A204.1 (cell line): ENCODE measurements at regions not wholly inside any gene's neighbourhood (a gene's known extent, or its start where the extent isn't known, plus 50 kb on each side); places are given as distances from the start of the nearest gene placed in this dataset.
"Not testable (repeated sequence)": the region's sequence is repeated elsewhere in the genome, so short reads cannot be mapped to it uniquely, and the experiment has no call there.

Experiments
- FAIRE-seq: peaks from 2 replicates; lab custom pipeline; 2012; peaks lifted over from hg19 to GRCh38; lab: Jason Lieb, UNC

DNA sequence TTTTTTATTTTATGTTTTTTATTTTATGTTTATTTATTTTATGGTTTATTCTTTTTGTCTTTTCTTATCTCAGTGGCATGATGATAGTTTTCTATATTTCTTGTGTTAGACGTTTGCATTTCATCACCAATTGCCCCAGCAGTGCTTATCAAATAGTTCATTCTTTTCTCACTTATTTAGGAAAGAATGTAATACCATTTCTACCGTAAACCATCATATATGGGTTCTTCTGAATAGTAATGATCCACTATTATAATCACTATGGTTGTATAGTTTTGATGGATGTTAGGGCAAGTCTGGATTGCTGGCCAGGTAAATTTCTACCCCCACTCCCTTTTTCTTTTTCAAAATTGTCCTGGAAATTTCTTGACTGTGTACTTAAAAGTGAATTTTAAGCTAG, 134.6 kb upstream of the FBXO33 start:
- FAIRE-seq = no peak

DNA sequence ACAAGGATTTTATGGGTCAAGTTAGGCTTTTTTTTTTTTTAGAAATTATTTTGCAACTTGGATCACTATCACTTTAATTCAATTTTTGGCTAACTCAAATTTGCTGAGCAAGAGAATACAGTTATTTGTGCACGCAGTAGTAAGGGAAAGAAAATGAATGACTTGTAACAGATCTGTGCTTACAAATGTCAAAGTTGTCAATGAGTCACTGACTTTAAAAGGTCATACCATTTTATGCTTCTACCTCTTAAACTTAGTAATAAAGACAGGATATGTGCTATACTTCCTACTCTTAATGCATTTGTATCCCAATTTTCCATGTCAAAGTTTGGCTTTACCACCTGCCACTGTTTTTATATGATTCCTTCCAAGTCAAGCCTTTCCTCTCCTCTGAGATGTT, 131.1 kb upstream of the FBXO33 start:
- no peak for FAIRE-seq

DNA sequence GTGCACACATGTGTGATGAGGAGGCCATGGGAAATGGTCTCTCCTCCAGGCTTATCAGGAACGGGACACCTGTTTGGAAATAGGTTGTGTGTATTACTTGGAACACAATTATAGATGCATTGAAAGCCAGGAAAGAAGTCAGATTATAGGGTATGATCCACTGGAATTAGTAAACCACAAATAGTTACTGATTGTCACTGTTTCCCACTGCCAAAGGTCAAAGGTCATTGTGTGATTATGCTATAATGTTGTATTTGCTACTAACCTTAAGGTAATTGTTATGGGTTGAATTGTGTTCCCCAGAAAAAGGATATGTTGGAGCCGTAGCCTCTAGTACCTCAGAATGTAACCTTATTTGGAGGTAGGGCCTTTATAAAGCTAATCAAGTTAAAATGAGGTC, 129.9 kb upstream of the FBXO33 start:
- no peak for FAIRE-seq

- peak; percentile 3 for FAIRE-seq
Measured at GRCh38 chr14:39558525-39558924, 126.3 kb upstream of the FBXO33 start.

DNA sequence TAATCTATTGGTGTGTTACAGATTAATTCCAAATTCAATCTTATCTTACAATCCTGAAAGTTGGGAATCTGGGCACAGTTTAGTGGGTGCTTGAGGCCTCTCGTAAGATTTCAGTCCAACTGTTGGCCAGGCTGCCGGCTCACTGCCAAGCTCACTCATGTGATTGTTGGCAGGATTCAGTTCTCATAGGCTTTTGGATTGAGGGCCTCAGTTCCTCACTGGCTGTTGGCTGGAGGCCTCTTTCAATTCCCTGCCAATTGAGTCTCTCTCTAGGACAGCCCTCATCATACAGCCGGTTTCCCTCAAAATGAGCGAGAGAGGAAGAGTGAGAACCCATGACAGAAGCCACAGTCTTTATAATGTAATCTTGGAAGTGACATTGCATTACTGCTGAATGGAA, 123.5 kb upstream of the FBXO33 start:
- no peak for FAIRE-seq

DNA sequence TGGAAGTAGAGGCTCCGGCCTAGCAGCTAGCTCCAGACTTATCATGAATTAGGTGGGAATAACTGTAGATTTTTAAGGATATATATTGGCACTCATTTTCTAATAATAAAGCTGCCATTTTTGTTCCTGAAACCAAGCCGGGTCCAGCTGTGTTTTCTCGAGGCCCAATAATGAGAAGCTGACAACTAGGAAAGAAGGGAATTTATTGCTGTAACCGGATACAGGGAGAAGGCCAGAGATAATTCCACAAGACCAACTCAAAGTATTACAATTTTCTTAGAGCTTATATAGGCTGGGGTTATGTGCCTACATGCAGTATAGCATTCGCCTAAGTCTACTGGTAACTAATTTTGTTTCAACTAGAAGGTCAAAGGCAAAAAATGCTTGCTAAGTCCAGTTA, 122.3 kb upstream of the FBXO33 start:
- FAIRE-seq = no peak

DNA sequence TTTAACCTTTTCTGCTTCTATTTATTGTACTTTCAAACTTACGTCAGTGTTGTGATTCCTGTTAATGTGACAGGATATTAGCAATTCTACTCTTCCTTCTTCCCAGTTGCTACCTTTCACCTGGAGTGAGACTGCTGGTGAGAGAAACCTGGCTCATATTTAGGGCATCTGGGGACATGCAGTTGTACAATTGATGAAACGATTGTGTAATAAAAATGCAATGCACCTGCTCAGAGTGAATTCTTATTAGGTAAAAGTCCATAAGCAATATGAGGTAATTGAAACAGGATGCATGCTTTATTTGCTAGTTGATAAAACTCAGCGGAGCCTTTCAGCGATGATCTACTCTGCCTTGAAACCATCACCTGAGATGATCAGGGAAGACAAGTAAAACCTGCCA, 116.1 kb upstream of the FBXO33 start:
- no peak for FAIRE-seq

DNA sequence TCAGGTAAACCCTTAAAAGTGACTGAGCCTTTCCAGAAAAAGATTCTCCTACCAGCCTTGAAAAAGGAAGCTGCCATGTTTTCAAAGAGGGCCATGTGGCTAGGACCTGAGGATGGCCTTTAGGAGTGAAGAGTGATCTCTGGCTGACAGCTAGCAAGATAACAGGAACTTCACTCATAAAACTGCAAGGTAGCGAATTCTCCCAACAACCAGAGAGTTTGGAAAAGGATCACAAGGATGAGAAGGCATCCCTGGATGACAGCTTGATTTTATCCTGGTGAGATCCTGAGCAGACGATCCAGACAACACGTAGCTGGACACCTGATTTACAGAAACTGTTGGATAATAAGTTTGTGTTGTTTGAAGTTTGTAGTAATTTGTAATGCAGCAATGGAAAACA, 115.6 kb upstream of the FBXO33 start:
- FAIRE-seq = no peak

DNA sequence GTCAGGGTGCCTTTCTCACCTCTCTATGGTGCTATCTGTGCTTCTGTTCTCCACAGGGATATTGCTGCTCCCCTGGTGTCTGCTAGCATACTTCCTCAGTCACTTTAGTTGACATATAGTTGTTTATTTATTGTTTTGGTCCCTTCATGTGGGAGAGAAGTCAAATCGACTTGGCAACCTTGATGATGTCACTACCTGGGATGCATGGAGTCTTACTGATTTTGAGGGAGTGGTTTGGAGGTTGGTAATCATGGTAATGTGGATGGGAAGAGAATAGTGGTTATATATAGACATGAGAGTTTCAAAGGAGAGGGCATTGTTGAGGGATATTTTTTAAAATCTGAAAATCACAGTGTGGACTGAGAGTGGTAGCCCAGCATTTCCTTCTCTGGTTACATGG, 73.6 kb upstream of the FBXO33 start:
- no peak for FAIRE-seq

DNA sequence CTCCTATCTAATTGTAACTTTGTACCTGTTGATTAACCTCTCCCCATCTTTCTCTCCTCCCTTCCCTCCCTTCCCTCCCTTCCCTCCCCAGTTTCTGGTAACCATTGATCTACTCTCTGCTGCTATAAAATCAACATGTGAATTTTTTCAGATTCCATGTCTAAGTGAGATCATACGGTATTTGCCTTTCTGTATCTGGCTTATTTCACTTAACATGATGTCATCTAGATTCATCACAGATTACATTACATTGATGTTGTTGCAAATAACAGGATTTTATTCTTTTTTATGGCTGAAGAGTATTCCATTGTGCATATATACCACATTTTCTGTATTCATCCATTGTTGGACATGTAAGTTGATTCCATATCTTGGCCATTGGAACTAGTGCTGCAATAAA, 68.0 kb upstream of the FBXO33 start:
- no peak for FAIRE-seq

- no peak for FAIRE-seq
Measured at GRCh38 chr14:39499514-39499913, 67.3 kb upstream of the FBXO33 start.

GRCh38 chr14:39497677-39498076, 65.4 kb upstream of the FBXO33 start:
- FAIRE-seq = not testable (repeated sequence)

DNA sequence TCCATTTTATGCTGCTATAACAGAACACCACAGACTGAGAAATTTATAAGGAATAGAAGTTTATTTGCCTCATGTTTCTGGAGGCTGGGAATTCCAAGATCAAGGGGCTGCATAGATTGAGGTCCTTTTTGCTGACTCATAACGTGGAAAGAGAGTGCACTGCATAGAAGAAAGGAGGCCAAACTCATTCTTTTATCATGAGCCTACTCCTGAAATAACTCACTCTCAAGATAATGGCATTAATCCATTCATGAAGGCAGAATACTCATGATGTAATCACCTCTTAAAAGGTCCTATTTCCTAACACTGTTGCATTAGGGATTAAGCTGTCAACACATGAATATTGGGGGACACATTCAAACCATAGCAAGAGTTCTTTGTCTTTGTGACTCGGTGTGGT, 60.0 kb upstream of the FBXO33 start:
- FAIRE-seq = no peak

DNA sequence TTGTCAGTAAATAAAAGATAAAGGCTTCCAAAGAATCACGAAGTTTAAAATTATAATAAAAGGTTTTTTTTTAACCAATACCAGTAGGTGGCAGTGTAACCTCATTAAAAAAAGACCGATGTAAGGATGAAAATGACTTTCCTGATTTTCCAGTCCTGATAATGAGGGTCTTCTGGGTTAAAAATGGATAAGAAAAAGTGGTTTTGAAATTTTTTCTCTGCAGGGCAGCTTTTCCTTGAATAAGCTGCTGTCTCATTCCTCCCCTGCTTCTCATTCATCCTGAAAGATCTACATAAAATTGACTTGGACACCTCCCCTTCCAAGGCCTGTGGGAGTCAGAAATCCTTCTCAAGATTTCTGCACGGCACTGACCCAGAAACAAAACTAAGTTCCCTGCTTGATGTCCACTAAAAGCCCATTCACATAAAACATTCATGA, 58.9 kb upstream of the FBXO33 start:
- peak; percentile 97 for FAIRE-seq

DNA sequence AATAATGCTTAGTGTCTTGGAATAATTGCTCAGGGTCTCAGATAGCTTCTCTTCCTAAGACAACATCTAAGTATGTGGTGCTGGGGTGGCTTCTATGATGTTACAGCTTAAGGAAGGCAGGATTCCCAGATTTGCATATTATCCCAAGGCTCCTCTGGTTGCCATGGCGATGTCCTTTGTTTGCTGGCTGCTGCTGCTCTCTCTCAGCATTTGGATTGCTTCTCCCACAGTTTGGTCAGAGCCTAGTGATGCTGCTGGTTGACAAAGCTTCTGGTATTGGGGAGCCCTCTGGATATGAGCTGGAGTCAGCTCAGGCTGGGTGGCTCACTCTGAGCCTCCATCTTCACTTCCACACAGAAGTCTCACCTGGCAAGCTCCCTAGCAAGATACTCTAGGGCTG, 56.4 kb upstream of the FBXO33 start:
- FAIRE-seq = no peak

- FAIRE-seq = no peak
Measured at GRCh38 chr14:39483682-39484081, 51.4 kb upstream of the FBXO33 start.
